ENCODE measurements at regions not wholly inside any gene's neighbourhood (a gene's known extent, or its start where the extent isn't known, plus 50 kb on each side); places are given as distances from the start of the nearest gene placed in this dataset.
"Not testable (repeated sequence)": the region's sequence is repeated elsewhere in the genome, so short reads cannot be mapped to it uniquely, and the experiment has no call there.

GRCh38 chr5:32852976-32853375 is 141.9 kb downstream of the NPR3 start:
- no peak for ATAC-seq (ENCODE audit: low FRiP score)
- WGBS, 2 donors: 11 to 14% methylated on average over 1 of the region's 1 CpG
- no peak overlapping the region for H3K4me3 ChIP-seq (ENCODE audit: low read length in 2 of 2)
- no peaks in the 10 kb centered on the region for H3K27me3 ChIP-seq (ENCODE audit: control insufficient read depth in 1 of 2, insufficient read depth in 2 of 2, low read length in 1 of 2)
- peaks cover 0 to 1% of the 10 kb centered on the region in 2 donors for H3K4me1 ChIP-seq (ENCODE audit: control insufficient read depth in 1 of 2, insufficient read depth in 2 of 2, low read length in 2 of 2)
- no peak for DNase-seq
- no peaks in the 10 kb centered on the region for H3K36me3 ChIP-seq (ENCODE audit: control insufficient read depth in 1 of 2, insufficient read depth in 2 of 2, low read length in 1 of 2)
- no peak overlapping the region for H3K27ac ChIP-seq (ENCODE audit: low read depth in 1 of 2, low read length in 2 of 2)
- intact Hi-C loops (cut with DNase I): loop anchor here (5.0 kb wide), 1 partner anchor 141 kb away; the partner anchor contains the start of gene NPR3 (in 2 of the 2)
- H3K9me3 ChIP-seq (ENCODE audit: control insufficient read depth, low read length): no peaks in the 10 kb centered on the region

GRCh38 chr5:32854473-32854872 is 143.4 kb downstream of the NPR3 start:
- Histone ChIP-seq H3K9me3 (ENCODE audit: control insufficient read depth, low read length) (no peaks in the 10 kb centered on the region), H3K36me3 (ENCODE audit: control insufficient read depth in 1 of 2, insufficient read depth in 2 of 2, low read length in 1 of 2) (no peaks in the 10 kb centered on the region), H3K27me3 (ENCODE audit: control insufficient read depth in 1 of 2, insufficient read depth in 2 of 2, low read length in 1 of 2) (no peaks in the 10 kb centered on the region), H3K4me3 (ENCODE audit: low read length in 2 of 2) (no peak overlapping the region), H3K27ac (ENCODE audit: low read depth in 1 of 2, low read length in 2 of 2) (no peak overlapping the region), H3K4me1 (ENCODE audit: control insufficient read depth in 1 of 2, insufficient read depth in 2 of 2, low read length in 2 of 2) (peaks cover 0 to 1% of the 10 kb centered on the region in 2 donors)
- no peak for ATAC-seq (ENCODE audit: low FRiP score)
- intact Hi-C loops (cut with DNase I): loop anchor here (5.0 kb wide), 1 partner anchor 142 kb away; the partner anchor contains the start of gene NPR3 (in 2 of the 2)
- no peak for DNase-seq

GRCh38 chr5:32859211-32859641 is 148.1 kb downstream of the NPR3 start:
- H3K4me1 ChIP-seq (ENCODE audit: control insufficient read depth in 1 of 2, insufficient read depth in 2 of 2, low read length in 2 of 2): no peaks in the 10 kb centered on the region
- intact Hi-C loops (cut with DNase I): loop anchor here in 1 of 2 donors (5.0 kb wide), 1 partner anchor 383 kb away; no protein-coding TSS in a partner anchor
- no peak overlapping the region for H3K27ac ChIP-seq (ENCODE audit: low read depth in 1 of 2, low read length in 2 of 2)
- no peak overlapping the region for H3K4me3 ChIP-seq (ENCODE audit: low read length in 2 of 2)
- no peaks in the 10 kb centered on the region for H3K9me3 ChIP-seq (ENCODE audit: control insufficient read depth, low read length)
- ATAC-seq (ENCODE audit: low FRiP score) (no peak), DNase-seq (no peak)
- no peaks in the 10 kb centered on the region for H3K27me3 ChIP-seq (ENCODE audit: control insufficient read depth in 1 of 2, insufficient read depth in 2 of 2, low read length in 1 of 2)
- no peaks in the 10 kb centered on the region for H3K36me3 ChIP-seq (ENCODE audit: control insufficient read depth in 1 of 2, insufficient read depth in 2 of 2, low read length in 1 of 2)

- no peaks in the 10 kb centered on the region for H3K36me3 ChIP-seq (ENCODE audit: control insufficient read depth in 1 of 2, insufficient read depth in 2 of 2, low read length in 1 of 2)
- no peaks in the 10 kb centered on the region for H3K4me1 ChIP-seq (ENCODE audit: control insufficient read depth in 1 of 2, insufficient read depth in 2 of 2, low read length in 2 of 2)
- no peak for DNase-seq
- intact Hi-C loops (cut with DNase I): no loop called here
- no peaks in the 10 kb centered on the region for H3K27me3 ChIP-seq (ENCODE audit: control insufficient read depth in 1 of 2, insufficient read depth in 2 of 2, low read length in 1 of 2)
- H3K27ac ChIP-seq (ENCODE audit: low read depth in 1 of 2, low read length in 2 of 2): no peak overlapping the region
- no peaks in the 10 kb centered on the region for H3K9me3 ChIP-seq (ENCODE audit: control insufficient read depth, low read length)
- ATAC-seq (ENCODE audit: low FRiP score): no peak
- 78 to 80% methylated on average over 5 of the region's 5 CpGs for WGBS, 2 donors
- no peak overlapping the region for H3K4me3 ChIP-seq (ENCODE audit: low read length in 2 of 2)
These were observed 154.4 kb downstream of the NPR3 start for GRCh38 chr5:32865475-32865874.

- H3K9me3 ChIP-seq (ENCODE audit: control insufficient read depth, low read length): no peaks in the 10 kb centered on the region
- no peaks in the 10 kb centered on the region for H3K4me1 ChIP-seq (ENCODE audit: control insufficient read depth in 1 of 2, insufficient read depth in 2 of 2, low read length in 2 of 2)
- ATAC-seq (ENCODE audit: low FRiP score) (no peak), DNase-seq (no peak)
- no peak overlapping the region for H3K4me3 ChIP-seq (ENCODE audit: low read length in 2 of 2)
- intact Hi-C loops (cut with DNase I): no loop called here
- no peaks in the 10 kb centered on the region for H3K27me3 ChIP-seq (ENCODE audit: control insufficient read depth in 1 of 2, insufficient read depth in 2 of 2, low read length in 1 of 2)
- no peaks in the 10 kb centered on the region for H3K36me3 ChIP-seq (ENCODE audit: control insufficient read depth in 1 of 2, insufficient read depth in 2 of 2, low read length in 1 of 2)
- WGBS, 2 donors: 94 to 95% methylated on average over 1 of the region's 1 CpG
- H3K27ac ChIP-seq (ENCODE audit: low read depth in 1 of 2, low read length in 2 of 2): no peak overlapping the region
These were observed 155.0 kb downstream of the NPR3 start for GRCh38 chr5:32866138-32866537.

GRCh38 chr5:32869216-32869615 is 158.1 kb downstream of the NPR3 start:
- ATAC-seq (ENCODE audit: low FRiP score) (no peak), DNase-seq (no peak)
- Histone ChIP-seq H3K4me3 (ENCODE audit: low read length in 2 of 2) (no peak overlapping the region), H3K36me3 (ENCODE audit: control insufficient read depth in 1 of 2, insufficient read depth in 2 of 2, low read length in 1 of 2) (no peaks in the 10 kb centered on the region), H3K27me3 (ENCODE audit: control insufficient read depth in 1 of 2, insufficient read depth in 2 of 2, low read length in 1 of 2) (no peaks in the 10 kb centered on the region), H3K9me3 (ENCODE audit: control insufficient read depth, low read length) (peaks cover 3% of the 10 kb centered on the region), H3K27ac (ENCODE audit: low read depth in 1 of 2, low read length in 2 of 2) (no peak overlapping the region), H3K4me1 (ENCODE audit: control insufficient read depth in 1 of 2, insufficient read depth in 2 of 2, low read length in 2 of 2) (no peaks in the 10 kb centered on the region)
- WGBS, 2 donors: 81 to 86% methylated on average over 3 of the region's 3 CpGs
- intact Hi-C loops (cut with DNase I): no loop called here

- intact Hi-C loops (cut with DNase I): no loop called here
- Histone ChIP-seq H3K36me3 (ENCODE audit: control insufficient read depth in 1 of 2, insufficient read depth in 2 of 2, low read length in 1 of 2) (no peaks in the 10 kb centered on the region), H3K27ac (ENCODE audit: low read depth in 1 of 2, low read length in 2 of 2) (no peak overlapping the region), H3K4me1 (ENCODE audit: control insufficient read depth in 1 of 2, insufficient read depth in 2 of 2, low read length in 2 of 2) (no peaks in the 10 kb centered on the region), H3K9me3 (ENCODE audit: control insufficient read depth, low read length) (no peaks in the 10 kb centered on the region), H3K27me3 (ENCODE audit: control insufficient read depth in 1 of 2, insufficient read depth in 2 of 2, low read length in 1 of 2) (no peaks in the 10 kb centered on the region), H3K4me3 (ENCODE audit: low read length in 2 of 2) (no peak overlapping the region)
- ATAC-seq (ENCODE audit: low FRiP score) (no peak), DNase-seq (no peak)
- 39 to 49% methylated on average over 1 of the region's 1 CpG for WGBS, 2 donors
These were observed 165.7 kb downstream of the NPR3 start for GRCh38 chr5:32876791-32877190.

- H3K27me3 ChIP-seq (ENCODE audit: control insufficient read depth in 1 of 2, insufficient read depth in 2 of 2, low read length in 1 of 2); ATAC-seq (ENCODE audit: low FRiP score); intact Hi-C loops (cut with DNase I); H3K4me1 ChIP-seq (ENCODE audit: control insufficient read depth in 1 of 2, insufficient read depth in 2 of 2, low read length in 2 of 2); H3K9me3 ChIP-seq (ENCODE audit: control insufficient read depth, low read length); H3K27ac ChIP-seq (ENCODE audit: low read depth in 1 of 2, low read length in 2 of 2); H3K36me3 ChIP-seq (ENCODE audit: control insufficient read depth in 1 of 2, insufficient read depth in 2 of 2, low read length in 1 of 2); H3K4me3 ChIP-seq (ENCODE audit: low read length in 2 of 2); DNase-seq: not testable (repeated sequence)
- 76 to 85% methylated on average over 3 of the region's 3 CpGs for WGBS, 2 donors
These were observed 168.2 kb downstream of the NPR3 start for GRCh38 chr5:32879364-32879763.

- no peak for DNase-seq
- no peak for ATAC-seq (ENCODE audit: low FRiP score)
- intact Hi-C loops (cut with DNase I): no loop called here
- Histone ChIP-seq H3K27ac (ENCODE audit: low read depth in 1 of 2, low read length in 2 of 2) (no peak overlapping the region), H3K36me3 (ENCODE audit: control insufficient read depth in 1 of 2, insufficient read depth in 2 of 2, low read length in 1 of 2) (no peaks in the 10 kb centered on the region), H3K4me3 (ENCODE audit: low read length in 2 of 2) (no peak overlapping the region), H3K27me3 (ENCODE audit: control insufficient read depth in 1 of 2, insufficient read depth in 2 of 2, low read length in 1 of 2) (no peaks in the 10 kb centered on the region), H3K4me1 (ENCODE audit: control insufficient read depth in 1 of 2, insufficient read depth in 2 of 2, low read length in 2 of 2) (no peaks in the 10 kb centered on the region), H3K9me3 (ENCODE audit: control insufficient read depth, low read length) (peaks cover 2% of the 10 kb centered on the region)
- 59 to 77% methylated on average over 3 of the region's 3 CpGs for WGBS, 2 donors
These were observed 169.7 kb downstream of the NPR3 start for GRCh38 chr5:32880796-32881195.

Measured in aorta (tissue), 5 donors.